Smooth muscle cell (in vitro differentiated cells): ENCODE measurements at regions not wholly inside any gene's neighbourhood (a gene's known extent, or its start where the extent isn't known, plus 50 kb on each side); places are given as distances from the start of the nearest gene placed in this dataset.

Experiments used
- DNase-seq: peaks from one replicate; lab custom pipeline; 2025; ENCODE audit not compliant: unreplicated experiment; lab: John Stamatoyannopoulos, UW
- H2AFZ ChIP-seq: fragments of 200-600 bp; sonication (generic); 2 replicates; pipeline ENCODE4 v1.6.0; 2016; ENCODE audit warnings: antibody characterized with exemption, low read depth, mild to moderate bottlenecking
- H3F3A ChIP-seq: fragments of 200-600 bp; sonication (generic); 2 replicates; pipeline ENCODE4 v1.6.0; 2017; ENCODE audit warnings: antibody characterized with exemption, low read depth
- H3K27ac ChIP-seq: fragments of 200-600 bp; sonication (generic); 2 replicates; pipeline ENCODE4 v1.5.1; 2016; ENCODE audit warnings: low read depth, mild to moderate bottlenecking
- H3K27me3 ChIP-seq: fragments of 200-600 bp; sonication (generic); 2 replicates; pipeline ENCODE4 v1.6.1; 2016; ENCODE audit warnings: low read depth, mild to moderate bottlenecking
- H3K36me3 ChIP-seq: fragments of 200-600 bp; sonication (generic); 2 replicates; pipeline ENCODE4 v1.5.1; 2016; ENCODE audit warnings: low read depth
- H3K4me1 ChIP-seq: fragments of 200-600 bp; sonication (generic); 2 replicates; pipeline ENCODE4 v1.5.1; 2016; ENCODE audit warnings: low read depth
- H3K4me2 ChIP-seq: fragments of 200-600 bp; sonication (generic); 2 replicates; pipeline ENCODE4 v1.6.0; 2016; ENCODE audit warnings: mild to moderate bottlenecking
- H3K4me3 ChIP-seq: fragments of 200-600 bp; sonication (generic); 2 replicates; pipeline ENCODE4 v1.5.1; 2016; ENCODE audit warnings: mild to moderate bottlenecking
- H3K79me2 ChIP-seq: fragments of 200-600 bp; sonication (generic); 2 replicates; pipeline ENCODE4 v1.6.0; 2016; ENCODE audit warnings: low read depth, mild to moderate bottlenecking
- H3K9ac ChIP-seq: fragments of 200-600 bp; sonication (generic); 2 replicates; pipeline ENCODE4 v1.6.0; 2016; ENCODE audit warnings: low read depth
- H3K9me3 ChIP-seq: fragments of 200-600 bp; sonication (generic); replicated peaks from 2 replicates; pipeline ENCODE4 v1.5.1; 2016; ENCODE audit warnings: low read depth
- H4K20me1 ChIP-seq: fragments of 200-600 bp; sonication (generic); 2 replicates; pipeline ENCODE4 v1.6.0; 2016; ENCODE audit warnings: low read depth
- WGBS: methylation state at CpG from one replicate; pipeline ENCODE4 v1.1.7; 2016; ENCODE audit warnings: low lambda C conversion rate; 5-methylcytosine and 5-hydroxymethylcytosine counted together
- TF ChIP-seq, protein P1 (sequence below): fragments of 200-600 bp; sonication (generic); IDR thresholded peaks from 2 replicates; pipeline ENCODE4 v1.5.1; 2017; ENCODE audit warnings: borderline replicate concordance, mild to moderate bottlenecking, antibody characterized with exemption; ENCODE audit not compliant: insufficient read depth, poor library complexity, severe bottlenecking

DNA sequence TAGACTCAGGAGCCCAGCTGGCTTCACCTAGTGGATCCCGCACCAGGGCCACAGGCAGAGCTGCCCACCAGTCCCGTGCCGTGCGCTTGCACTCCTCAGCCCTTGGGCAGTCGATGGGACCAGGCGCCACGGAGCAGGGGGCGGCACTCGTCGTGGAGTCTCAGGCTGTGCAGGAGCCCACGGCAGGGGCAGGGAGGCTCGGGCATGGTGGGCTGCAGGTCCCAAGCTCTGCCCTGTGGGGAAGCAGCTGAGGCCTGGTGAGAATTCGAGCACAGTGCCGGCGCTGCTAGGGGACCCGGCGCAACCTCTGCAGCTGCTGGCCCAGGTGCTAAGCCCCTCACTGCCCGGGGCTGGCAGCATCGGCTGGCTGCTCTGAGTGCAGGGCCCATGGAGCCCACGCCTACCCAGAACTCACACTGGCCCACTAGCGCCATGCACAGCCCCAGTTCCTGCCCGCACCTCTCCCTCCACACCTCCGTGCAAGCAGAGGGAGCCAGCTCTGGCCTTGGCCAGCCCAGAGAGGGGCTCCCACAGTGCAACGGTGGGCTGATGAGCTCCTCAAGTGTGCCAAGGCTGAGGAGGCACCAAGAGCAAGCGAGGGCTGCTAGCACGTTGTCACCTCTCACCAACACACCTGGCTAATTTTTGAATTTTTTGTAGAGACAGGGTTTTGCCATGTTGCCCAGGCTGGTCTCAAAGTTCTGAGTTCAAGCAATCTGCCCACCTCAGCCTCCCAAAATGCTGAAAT lies 116.1 kb downstream of the SPTSSA start:
- no peak overlapping the region for H3K4me2 ChIP-seq
- no peak overlapping the region for H3K27ac ChIP-seq
- WGBS = 90% methylated on average over 24 of the region's 26 CpGs
- no peaks in the 10 kb centered on the region for H3K9me3 ChIP-seq
- no peak overlapping the region for H3K9ac ChIP-seq
- no peak overlapping the region for H3K4me3 ChIP-seq
- no peaks in the 10 kb centered on the region for H4K20me1 ChIP-seq
- H2AFZ ChIP-seq = no peak overlapping the region
- H3K27me3 ChIP-seq = no peaks in the 10 kb centered on the region
- H3F3A ChIP-seq = no peaks in the 10 kb centered on the region
- no peaks in the 10 kb centered on the region for H3K4me1 ChIP-seq
- no peak for DNase-seq
- TF ChIP-seq, protein P1, sequence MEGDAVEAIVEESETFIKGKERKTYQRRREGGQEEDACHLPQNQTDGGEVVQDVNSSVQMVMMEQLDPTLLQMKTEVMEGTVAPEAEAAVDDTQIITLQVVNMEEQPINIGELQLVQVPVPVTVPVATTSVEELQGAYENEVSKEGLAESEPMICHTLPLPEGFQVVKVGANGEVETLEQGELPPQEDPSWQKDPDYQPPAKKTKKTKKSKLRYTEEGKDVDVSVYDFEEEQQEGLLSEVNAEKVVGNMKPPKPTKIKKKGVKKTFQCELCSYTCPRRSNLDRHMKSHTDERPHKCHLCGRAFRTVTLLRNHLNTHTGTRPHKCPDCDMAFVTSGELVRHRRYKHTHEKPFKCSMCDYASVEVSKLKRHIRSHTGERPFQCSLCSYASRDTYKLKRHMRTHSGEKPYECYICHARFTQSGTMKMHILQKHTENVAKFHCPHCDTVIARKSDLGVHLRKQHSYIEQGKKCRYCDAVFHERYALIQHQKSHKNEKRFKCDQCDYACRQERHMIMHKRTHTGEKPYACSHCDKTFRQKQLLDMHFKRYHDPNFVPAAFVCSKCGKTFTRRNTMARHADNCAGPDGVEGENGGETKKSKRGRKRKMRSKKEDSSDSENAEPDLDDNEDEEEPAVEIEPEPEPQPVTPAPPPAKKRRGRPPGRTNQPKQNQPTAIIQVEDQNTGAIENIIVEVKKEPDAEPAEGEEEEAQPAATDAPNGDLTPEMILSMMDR = no peak
- H3K36me3 ChIP-seq = no peaks in the 10 kb centered on the region
- no peaks in the 10 kb centered on the region for H3K79me2 ChIP-seq

DNA sequence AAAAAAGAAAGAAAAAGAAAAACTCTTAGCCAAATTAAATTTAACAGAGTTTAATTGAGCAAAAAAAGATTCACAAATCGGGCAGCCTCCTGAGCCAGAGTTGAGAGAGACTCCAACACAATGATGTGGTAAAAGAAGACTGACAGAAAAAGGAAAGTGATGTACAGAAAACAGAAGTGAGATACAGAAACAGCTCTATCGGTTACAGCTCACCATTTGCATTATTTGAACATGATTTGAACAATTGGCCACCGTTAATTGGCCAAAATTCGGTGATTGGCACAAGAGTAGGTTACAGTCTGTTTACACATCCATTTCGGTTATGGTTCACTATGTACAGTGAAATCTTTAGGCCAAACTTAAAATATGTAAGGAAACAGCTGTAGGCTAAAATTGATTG lies 117.7 kb downstream of the SPTSSA start:
- Histone ChIP-seq H3K4me1 (no peaks in the 10 kb centered on the region), H3K4me3 (no peak overlapping the region), H3K27me3 (no peaks in the 10 kb centered on the region), H3K36me3 (no peaks in the 10 kb centered on the region), H3K9me3 (no peaks in the 10 kb centered on the region), H3F3A (no peaks in the 10 kb centered on the region), H3K4me2 (no peak overlapping the region), H2AFZ (no peak overlapping the region), H3K79me2 (no peaks in the 10 kb centered on the region), H3K27ac (no peak overlapping the region), H3K9ac (no peak overlapping the region), H4K20me1 (no peaks in the 10 kb centered on the region)
- TF ChIP-seq, protein P1 = no peak
- WGBS = 96% methylated on average over 5 of the region's 5 CpGs
- no peak for DNase-seq

DNA sequence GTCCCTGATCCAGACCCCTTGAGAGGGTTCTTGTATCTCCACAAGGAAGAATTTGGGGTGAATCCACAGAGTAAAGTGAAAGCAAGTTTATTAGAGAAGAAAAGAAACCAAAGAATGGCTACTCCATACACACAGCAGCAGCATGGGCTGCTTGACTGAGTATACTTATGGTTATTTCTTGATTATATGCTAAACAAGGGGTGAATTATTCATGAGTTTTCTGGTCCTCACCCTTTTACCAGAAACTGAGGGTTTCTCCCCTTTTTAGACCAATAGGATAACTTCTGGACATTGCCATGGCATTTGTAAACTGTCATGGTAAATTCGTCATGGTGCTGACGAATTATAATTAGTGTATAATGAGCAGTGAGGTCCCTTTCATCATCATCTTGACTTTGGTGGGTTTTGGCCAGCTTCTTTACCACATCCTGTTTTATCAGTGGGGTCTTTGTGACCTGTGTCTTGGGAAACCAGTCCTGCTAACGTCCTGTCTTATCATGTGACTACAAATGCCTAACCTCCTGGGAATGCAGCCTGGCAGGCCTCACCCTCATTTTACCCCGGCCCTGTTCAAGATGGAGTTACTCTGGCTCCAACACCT lies 121.9 kb downstream of the SPTSSA start:
- 61% methylated on average over 4 of the region's 4 CpGs for WGBS
- H3F3A ChIP-seq = no peaks in the 10 kb centered on the region
- TF ChIP-seq, protein P1 = no peak
- H3K27ac ChIP-seq = no peak overlapping the region
- no peaks in the 10 kb centered on the region for H3K79me2 ChIP-seq
- H3K9me3 ChIP-seq = no peaks in the 10 kb centered on the region
- no peaks in the 10 kb centered on the region for H4K20me1 ChIP-seq
- no peaks in the 10 kb centered on the region for H3K36me3 ChIP-seq
- DNase-seq = no peak
- H3K9ac ChIP-seq = no peak overlapping the region
- H3K4me3 ChIP-seq = no peak overlapping the region
- H2AFZ ChIP-seq = no peak overlapping the region
- no peaks in the 10 kb centered on the region for H3K4me1 ChIP-seq
- H3K27me3 ChIP-seq = no peaks in the 10 kb centered on the region
- H3K4me2 ChIP-seq = no peak overlapping the region

DNA sequence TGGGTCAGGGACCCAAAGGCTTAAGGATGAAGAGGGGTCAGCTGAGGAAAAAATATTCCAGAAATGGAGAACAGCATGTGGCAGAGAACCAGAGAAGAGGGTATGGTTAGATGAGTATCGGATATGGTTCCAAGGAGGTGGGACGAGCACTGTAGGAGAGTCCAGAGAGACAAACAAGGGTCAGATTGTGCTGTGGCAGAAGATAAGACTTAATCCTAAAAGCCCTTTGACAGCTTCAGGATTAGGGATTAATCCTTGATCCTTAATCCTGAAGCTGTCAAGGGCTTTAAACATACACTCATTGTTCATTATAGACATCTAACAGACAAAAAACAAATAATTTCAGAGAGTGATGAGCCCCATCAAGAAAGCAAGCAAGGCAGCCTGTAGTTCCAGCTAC lies 124.0 kb downstream of the SPTSSA start:
- WGBS = 31% methylated on average over 2 of the region's 2 CpGs
- Histone ChIP-seq H3K27me3 (no peaks in the 10 kb centered on the region), H3K79me2 (no peaks in the 10 kb centered on the region), H3K9me3 (no peaks in the 10 kb centered on the region), H3K4me2 (no peak overlapping the region), H3K27ac (no peak overlapping the region), H3K4me3 (no peak overlapping the region), H3K4me1 (no peaks in the 10 kb centered on the region), H4K20me1 (no peaks in the 10 kb centered on the region), H3K36me3 (no peaks in the 10 kb centered on the region), H3K9ac (no peak overlapping the region), H3F3A (no peaks in the 10 kb centered on the region), H2AFZ (no peak overlapping the region)
- no peak for DNase-seq
- TF ChIP-seq, protein P1 = no peak
